Activated CD4-positive, alpha-beta memory T cell treated with anti-CD3 and anti-CD28 coated beads, Interleukin-2, amount 10 ng/mL, durations not matched to agents 7 days and 5 days (primary cell): ENCODE measurements at regions not wholly inside any gene's neighbourhood (a gene's known extent, or its start where the extent isn't known, plus 50 kb on each side); places are given as distances from the start of the nearest gene placed in this dataset.
"Not testable (repeated sequence)": the region's sequence is repeated elsewhere in the genome, so short reads cannot be mapped to it uniquely, and the experiment has no call there.

ENCODE experiments used
- CTCF ChIA-PET: fragments of 350-600 bp; sonication (Branson Sonifier 250); formaldehyde crosslinking; loops from one replicate; lab custom pipeline; 2021; ENCODE audit warnings: antibody characterized with exemption, inconsistent platforms; lab: Charles Lee
- POLR2A ChIA-PET: fragments of 350-600 bp; sonication (Branson Sonifier 250); formaldehyde crosslinking; loops from one replicate; lab custom pipeline; 2021; ENCODE audit warnings: antibody characterized with exemption; lab: Charles Lee
- DNase-seq: peaks from one replicate; pipeline ENCODE4 v3.0.0-alpha.2; 2020
- H3K27ac Mint-ChIP-seq: one replicate; pipeline ENCODE4 v1.8.0; 2021; ENCODE audit warnings: mild to moderate bottlenecking, mixed read lengths
- H3K27me3 Mint-ChIP-seq: one replicate; pipeline ENCODE4 v1.8.0; 2021; ENCODE audit warnings: mixed read lengths
- H3K36me3 Mint-ChIP-seq: one replicate; pipeline ENCODE4 v1.8.0; 2021; ENCODE audit warnings: low read depth, mixed read lengths
- H3K4me1 Mint-ChIP-seq: one replicate; pipeline ENCODE4 v1.8.0; 2021; ENCODE audit warnings: mixed read lengths
- H3K4me3 Mint-ChIP-seq: one replicate; pipeline ENCODE4 v1.8.0; 2021; ENCODE audit warnings: mild to moderate bottlenecking, mixed read lengths
- H3K9me3 Mint-ChIP-seq: one replicate; pipeline ENCODE4 v1.8.0; 2021; ENCODE audit warnings: mixed read lengths

DNA sequence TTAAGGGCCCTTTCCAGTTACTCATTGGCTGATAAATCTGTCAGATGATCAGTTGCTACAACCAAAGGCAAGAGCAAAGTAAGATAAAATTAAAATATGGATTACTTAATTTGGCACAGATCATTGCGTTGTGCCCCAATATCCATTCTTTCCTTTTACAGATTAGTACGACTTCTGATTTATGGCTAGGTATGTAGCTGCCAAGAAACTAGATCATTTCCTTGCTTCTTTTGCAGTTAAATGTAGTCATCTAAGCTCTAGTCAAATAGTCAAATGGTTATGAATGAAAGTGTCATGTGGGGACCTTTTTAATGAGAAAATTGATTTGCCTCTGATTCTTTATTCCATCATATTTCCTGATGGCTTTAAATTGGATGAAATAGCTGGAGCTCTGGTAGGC is 1039.9 kb upstream of the FLRT2 start:
- POLR2A ChIA-PET, result no interaction called here
- DNase-seq, result no peak

DNA sequence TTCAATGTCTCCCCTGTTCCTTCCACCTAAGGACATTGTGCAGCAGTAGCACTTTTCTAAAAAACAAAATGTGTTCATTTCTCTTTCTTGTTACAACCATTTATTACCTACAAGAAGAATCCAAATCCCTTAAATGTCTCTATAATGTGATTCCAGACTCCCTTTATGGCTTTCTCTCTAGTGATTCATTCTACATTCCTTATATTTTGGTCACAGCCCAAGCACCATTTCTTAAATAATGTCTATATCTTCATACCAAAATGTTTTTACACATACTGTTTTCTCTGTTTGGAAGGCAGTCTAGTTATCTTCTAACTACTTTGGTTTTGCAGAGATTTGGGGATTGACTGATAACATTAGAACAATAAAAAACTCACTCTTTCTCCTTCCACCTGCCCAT is 1037.3 kb upstream of the FLRT2 start:
- no peaks in the 10 kb centered on the region for H3K36me3 Mint-ChIP-seq
- peaks cover 23% of the 10 kb centered on the region for H3K9me3 Mint-ChIP-seq
- H3K27ac Mint-ChIP-seq, result no peak overlapping the region
- no peak for DNase-seq
- H3K27me3 Mint-ChIP-seq, result no peaks in the 10 kb centered on the region
- ChIA-PET CTCF (no interaction called here), POLR2A (no interaction called here)
- no peak overlapping the region for H3K4me3 Mint-ChIP-seq
- no peaks in the 10 kb centered on the region for H3K4me1 Mint-ChIP-seq

More for the DNA sequence above, 1039.9 kb upstream of the FLRT2 start:
- Mint-ChIP-seq H3K4me1 (no peaks in the 10 kb centered on the region), H3K27me3 (no peaks in the 10 kb centered on the region), H3K36me3 (no peaks in the 10 kb centered on the region), H3K27ac (no peak overlapping the region), H3K9me3 (peaks cover 20% of the 10 kb centered on the region), H3K4me3 (no peak overlapping the region)
- CTCF ChIA-PET, result no interaction called here

DNA sequence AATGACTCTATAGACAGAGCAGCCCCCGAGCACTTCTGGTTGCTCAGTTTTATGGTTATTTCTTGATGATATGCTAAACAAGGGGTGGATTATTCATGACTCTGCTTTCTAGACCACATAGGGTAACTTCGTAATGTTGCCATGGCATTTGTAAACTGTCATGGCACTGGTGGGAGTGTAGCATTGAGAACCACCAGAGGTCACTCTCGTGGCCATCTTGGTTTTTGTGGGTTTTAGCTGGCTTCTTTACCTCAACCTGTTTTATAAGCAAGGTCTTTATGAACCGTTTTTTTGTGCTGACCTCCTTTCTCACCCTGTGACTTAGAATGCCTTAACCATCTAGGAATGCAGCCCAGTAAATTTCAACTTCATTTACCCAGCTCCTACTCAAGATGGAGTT is 1036.2 kb upstream of the FLRT2 start:
- DNase-seq, result no peak
- Mint-ChIP-seq H3K27ac (no peak overlapping the region), H3K27me3 (no peaks in the 10 kb centered on the region), H3K4me1 (no peaks in the 10 kb centered on the region), H3K4me3 (no peak overlapping the region), H3K36me3 (no peaks in the 10 kb centered on the region), H3K9me3 (peaks cover 22% of the 10 kb centered on the region)
- POLR2A ChIA-PET, result no interaction called here
- CTCF ChIA-PET, result no interaction called here

DNA sequence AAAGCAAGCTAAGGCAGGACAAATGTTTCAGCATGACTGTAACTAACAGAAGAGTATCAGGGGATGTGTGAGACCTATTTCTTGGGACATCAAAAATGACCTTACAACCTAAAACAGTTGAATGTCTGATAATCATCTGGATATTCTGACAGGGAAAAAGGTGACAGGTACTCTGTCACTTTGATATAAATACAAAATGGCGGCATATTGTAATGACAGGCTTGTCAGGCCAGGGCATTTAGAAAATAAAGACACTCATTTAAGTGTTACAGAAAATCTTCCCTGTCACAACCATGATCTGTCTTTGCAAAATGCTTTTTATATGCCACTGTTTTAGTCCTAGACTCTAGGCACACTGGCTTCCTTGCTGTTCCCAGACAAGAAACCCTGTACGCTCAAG is 1033.3 kb upstream of the FLRT2 start:
- Mint-ChIP-seq H3K36me3 (no peaks in the 10 kb centered on the region), H3K4me1 (no peaks in the 10 kb centered on the region), H3K4me3 (no peak overlapping the region), H3K9me3 (peaks cover 17% of the 10 kb centered on the region), H3K27me3 (no peaks in the 10 kb centered on the region), H3K27ac (no peak overlapping the region)
- ChIA-PET POLR2A (no interaction called here), CTCF (no interaction called here)
- no peak for DNase-seq

DNA sequence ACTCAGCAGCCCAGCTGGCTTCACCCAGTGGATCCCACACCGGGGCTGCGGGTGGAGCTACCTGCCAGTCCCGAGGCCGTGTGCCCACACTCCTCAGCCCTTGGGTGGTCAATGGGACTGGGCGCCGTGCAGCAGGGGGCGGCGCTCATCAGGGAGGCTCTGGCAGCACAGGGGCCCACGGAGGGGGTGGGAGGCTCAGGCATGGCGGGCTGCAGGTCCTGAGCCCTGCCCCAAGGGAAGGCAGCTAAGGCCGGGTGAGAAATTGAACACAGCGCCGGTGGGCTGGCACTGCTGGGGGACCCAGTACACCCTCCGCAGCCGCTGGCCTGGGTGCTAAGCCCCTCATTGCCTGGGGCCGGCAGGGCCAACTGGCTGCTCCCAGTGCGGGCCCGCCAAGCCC is 1017.1 kb upstream of the FLRT2 start:
- H3K4me1 Mint-ChIP-seq, DNase-seq, H3K4me3 Mint-ChIP-seq, H3K27ac Mint-ChIP-seq, POLR2A ChIA-PET, H3K36me3 Mint-ChIP-seq, CTCF ChIA-PET, H3K27me3 Mint-ChIP-seq: not testable (repeated sequence)
- peaks cover 21% of the 10 kb centered on the region for H3K9me3 Mint-ChIP-seq

DNA sequence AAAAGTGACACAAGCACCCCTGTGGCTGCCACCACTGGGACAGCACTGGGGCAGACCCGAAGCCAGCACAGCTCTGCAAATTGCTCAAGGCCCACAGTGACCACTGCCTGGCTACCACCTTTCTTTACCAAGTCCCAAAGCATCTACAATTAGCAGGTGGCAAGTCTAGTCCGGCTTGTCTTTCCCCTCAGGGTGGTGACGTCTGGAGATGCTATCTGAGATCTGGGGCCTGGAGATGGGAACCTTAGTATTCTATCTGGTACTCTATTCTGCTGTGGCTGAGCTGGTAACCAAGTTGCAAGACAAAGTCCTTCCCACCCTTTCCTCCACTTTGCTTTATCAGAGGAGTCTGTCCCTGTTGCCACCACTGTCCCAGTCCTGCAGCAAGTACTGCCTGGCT is 1010.1 kb upstream of the FLRT2 start:
- no peak overlapping the region for H3K27ac Mint-ChIP-seq

DNA sequence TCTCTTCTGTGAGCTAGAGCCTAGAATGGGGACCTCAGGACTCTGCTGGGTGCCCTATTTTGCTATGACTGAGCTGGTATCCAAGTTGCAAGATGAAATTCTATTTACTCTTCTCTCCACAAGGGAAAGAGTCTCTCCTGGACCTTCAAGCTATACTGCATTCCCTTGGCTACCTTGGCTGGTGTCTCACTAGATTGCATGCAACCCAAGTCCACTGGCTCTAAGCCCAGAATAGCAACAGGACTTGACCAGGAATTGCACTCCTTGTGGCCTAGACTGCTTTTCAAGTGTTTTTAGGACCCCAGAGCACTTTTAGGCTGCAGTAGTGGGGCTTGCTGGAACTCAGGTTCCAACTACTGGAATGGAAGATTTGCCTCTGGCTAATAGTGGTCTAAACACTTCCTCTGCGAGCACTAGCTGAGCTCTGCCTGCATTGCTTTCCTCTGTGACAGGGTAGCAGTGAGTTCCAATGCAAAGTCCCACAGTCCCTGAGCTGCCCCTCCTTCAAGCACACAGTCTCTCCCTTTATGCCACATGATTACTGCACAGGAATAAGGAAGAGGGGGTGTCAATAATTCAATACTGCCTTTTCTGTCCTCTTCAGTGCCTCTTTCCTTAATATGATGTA is 1009.1 kb upstream of the FLRT2 start:
- H3K4me1 Mint-ChIP-seq, result no peaks in the 10 kb centered on the region
- H3K27me3 Mint-ChIP-seq, result no peaks in the 10 kb centered on the region
- H3K4me3 Mint-ChIP-seq, result no peak overlapping the region
- CTCF ChIA-PET, result no interaction called here
- POLR2A ChIA-PET, result no interaction called here
- no peak for DNase-seq
- no peaks in the 10 kb centered on the region for H3K36me3 Mint-ChIP-seq
- H3K9me3 Mint-ChIP-seq, result peaks cover 19% of the 10 kb centered on the region
- H3K27ac Mint-ChIP-seq, result no peak overlapping the region

More for the DNA sequence above, 1010.1 kb upstream of the FLRT2 start:
- ChIA-PET POLR2A (no interaction called here), CTCF (no interaction called here)
- no peak for DNase-seq
- H3K9me3 Mint-ChIP-seq, result peaks cover 16% of the 10 kb centered on the region
- no peaks in the 10 kb centered on the region for H3K27me3 Mint-ChIP-seq
- H3K4me3 Mint-ChIP-seq, result no peak overlapping the region
- no peaks in the 10 kb centered on the region for H3K36me3 Mint-ChIP-seq
- H3K4me1 Mint-ChIP-seq, result no peaks in the 10 kb centered on the region

DNA sequence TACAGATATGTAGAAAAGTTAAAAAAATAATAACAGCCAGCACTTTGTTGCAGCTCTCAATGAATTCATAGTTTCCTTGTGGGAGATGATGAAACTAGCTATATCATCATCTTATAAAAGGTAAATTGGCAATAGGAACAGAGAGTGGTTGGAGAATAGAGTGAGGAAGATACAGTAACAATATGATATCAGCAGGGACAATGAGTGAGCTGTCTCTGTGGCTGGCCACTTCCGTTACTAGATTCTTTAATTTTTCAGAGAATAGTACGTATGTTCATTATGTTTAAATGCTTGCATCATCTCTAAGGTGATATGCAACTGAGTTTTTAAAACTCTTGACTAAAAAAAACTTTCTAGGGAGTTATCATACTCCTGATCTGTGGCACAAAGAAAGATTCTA is 1006.2 kb upstream of the FLRT2 start:
- CTCF ChIA-PET, result no interaction called here
- Mint-ChIP-seq H3K27me3 (no peaks in the 10 kb centered on the region), H3K4me3 (no peak overlapping the region)

DNA sequence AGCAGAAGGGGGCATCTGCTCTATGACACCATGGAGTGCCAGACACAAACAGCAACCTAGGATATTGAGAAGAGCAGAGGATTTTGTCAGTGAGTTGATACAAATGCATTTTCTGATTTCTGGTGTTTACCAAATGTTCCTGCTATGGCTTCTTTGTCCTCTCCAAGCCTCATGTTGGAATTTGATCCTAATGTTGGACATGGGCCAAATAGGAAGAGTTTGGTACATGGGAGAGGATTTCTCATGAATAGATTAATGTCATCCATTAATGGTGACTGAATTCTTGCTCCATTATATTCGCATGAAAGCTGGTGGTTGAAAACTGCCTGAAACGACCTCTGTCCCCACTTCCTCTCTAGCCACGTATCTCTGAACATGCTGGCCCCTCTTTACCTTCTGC is 1002.2 kb upstream of the FLRT2 start:
- Mint-ChIP-seq H3K27ac (no peak overlapping the region), H3K4me1 (no peaks in the 10 kb centered on the region), H3K4me3 (no peak overlapping the region), H3K36me3 (no peaks in the 10 kb centered on the region), H3K9me3 (peaks cover 9% of the 10 kb centered on the region), H3K27me3 (no peaks in the 10 kb centered on the region)
- DNase-seq, result no peak
- ChIA-PET CTCF (no interaction called here), POLR2A (no interaction called here)

More for the DNA sequence above, 1006.2 kb upstream of the FLRT2 start:
- no peak for DNase-seq
- Mint-ChIP-seq H3K27ac (no peak overlapping the region), H3K9me3 (peaks cover 16% of the 10 kb centered on the region), H3K4me1 (no peaks in the 10 kb centered on the region), H3K36me3 (no peaks in the 10 kb centered on the region)
- POLR2A ChIA-PET, result no interaction called here

DNA sequence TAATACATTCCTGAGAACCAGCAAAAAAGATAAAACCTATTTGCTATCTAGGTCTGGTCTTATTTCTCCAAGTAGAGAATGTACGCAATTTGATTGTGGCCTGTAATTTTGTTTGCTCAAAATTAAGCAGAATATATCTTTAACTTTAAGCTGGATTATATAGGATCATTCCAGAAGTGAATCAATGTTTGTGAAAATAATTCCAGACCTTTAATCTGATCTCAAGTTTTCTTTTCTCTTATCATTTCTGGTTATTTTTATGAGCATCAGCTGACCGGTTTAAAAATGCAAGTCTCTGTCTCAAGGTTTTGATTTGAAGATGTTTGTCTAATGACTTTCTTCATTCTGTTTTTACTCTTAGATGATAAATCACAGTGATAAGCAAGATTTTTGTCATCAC is 997.9 kb upstream of the FLRT2 start:
- H3K27me3 Mint-ChIP-seq, result no peaks in the 10 kb centered on the region
- no peak overlapping the region for H3K27ac Mint-ChIP-seq
- H3K9me3 Mint-ChIP-seq, result peaks cover 10% of the 10 kb centered on the region
- H3K4me1 Mint-ChIP-seq, result no peaks in the 10 kb centered on the region
- no peak for DNase-seq
- no peaks in the 10 kb centered on the region for H3K36me3 Mint-ChIP-seq
- H3K4me3 Mint-ChIP-seq, result no peak overlapping the region
- ChIA-PET CTCF (no interaction called here), POLR2A (no interaction called here)

DNA sequence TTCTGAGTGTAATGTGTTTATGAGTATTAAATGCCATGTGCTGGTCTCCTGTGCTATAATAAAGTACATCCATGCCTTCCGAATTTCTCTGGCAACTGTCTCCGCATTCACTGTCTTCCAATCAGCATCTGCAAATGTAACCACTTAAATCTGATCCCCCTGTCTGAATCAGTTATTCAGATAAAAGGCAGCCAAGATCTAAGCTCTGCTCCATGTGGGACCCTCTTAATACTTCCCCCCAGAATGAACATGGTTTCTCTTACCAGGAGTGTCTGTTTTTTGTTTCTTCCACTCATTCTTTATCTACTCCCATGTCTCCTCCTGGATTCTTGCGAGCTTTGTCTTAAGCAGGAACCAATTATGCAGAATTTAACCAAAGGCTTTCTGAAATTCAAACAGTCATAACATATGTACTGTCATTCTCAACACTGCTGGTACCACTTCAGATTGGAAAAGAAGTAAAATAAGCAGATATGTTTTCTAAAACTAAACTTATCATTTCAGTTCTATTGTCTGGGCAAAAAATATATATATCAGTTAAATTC is 996.7 kb upstream of the FLRT2 start:
- POLR2A ChIA-PET, result no interaction called here
- Mint-ChIP-seq H3K4me3 (no peak overlapping the region), H3K4me1 (no peaks in the 10 kb centered on the region), H3K36me3 (no peaks in the 10 kb centered on the region), H3K27me3 (no peaks in the 10 kb centered on the region), H3K9me3 (peaks cover 8% of the 10 kb centered on the region), H3K27ac (no peak overlapping the region)
- no peak for DNase-seq
- CTCF ChIA-PET, result no interaction called here

DNA sequence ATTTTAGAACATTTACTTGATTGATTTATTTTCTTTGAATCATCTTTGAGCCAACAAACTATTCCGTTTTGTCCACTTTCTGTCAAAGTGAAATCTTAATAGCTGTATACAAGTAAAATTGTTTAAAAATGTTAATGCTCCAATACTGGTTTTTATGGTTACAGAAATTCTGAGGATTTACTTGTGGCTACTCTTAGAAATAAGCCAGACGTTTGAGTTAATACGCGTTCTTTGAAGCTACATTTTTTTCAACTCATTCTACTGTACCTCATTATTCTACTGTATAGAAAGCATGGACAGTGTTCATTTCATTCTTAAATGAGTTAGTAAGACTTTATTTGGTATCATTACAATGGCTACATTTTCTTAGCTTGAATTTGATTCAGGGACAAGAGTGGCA is 996.2 kb upstream of the FLRT2 start:
- Mint-ChIP-seq H3K4me1 (no peaks in the 10 kb centered on the region), H3K9me3 (peaks cover 8% of the 10 kb centered on the region), H3K36me3 (no peaks in the 10 kb centered on the region), H3K27me3 (no peaks in the 10 kb centered on the region), H3K4me3 (no peak overlapping the region), H3K27ac (no peak overlapping the region)
- POLR2A ChIA-PET, result no interaction called here
- no peak for DNase-seq
- CTCF ChIA-PET, result no interaction called here

DNA sequence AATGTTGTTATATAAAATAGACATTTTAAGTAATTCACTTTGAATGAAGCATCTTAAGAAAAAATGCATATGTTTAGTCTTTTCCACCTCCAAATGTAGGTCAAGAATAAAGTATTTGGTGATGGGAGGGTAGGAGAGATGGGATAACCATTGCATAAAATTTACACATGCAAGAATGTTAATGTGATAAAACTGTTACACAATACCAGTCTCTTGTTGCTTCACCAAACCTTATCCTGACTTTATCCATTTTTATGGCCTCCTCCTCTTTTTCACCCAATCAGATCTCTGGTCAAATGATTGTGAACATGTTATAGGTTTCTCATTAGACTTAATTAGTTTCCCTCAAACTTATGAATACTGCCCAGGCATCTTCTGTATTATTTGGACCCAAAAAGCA is 994.5 kb upstream of the FLRT2 start:
- DNase-seq, result no peak
- POLR2A ChIA-PET, result no interaction called here
- Mint-ChIP-seq H3K4me1 (no peaks in the 10 kb centered on the region), H3K27me3 (no peaks in the 10 kb centered on the region), H3K4me3 (no peak overlapping the region), H3K27ac (no peak overlapping the region), H3K36me3 (no peaks in the 10 kb centered on the region), H3K9me3 (peaks cover 6% of the 10 kb centered on the region)
- CTCF ChIA-PET, result no interaction called here

DNA sequence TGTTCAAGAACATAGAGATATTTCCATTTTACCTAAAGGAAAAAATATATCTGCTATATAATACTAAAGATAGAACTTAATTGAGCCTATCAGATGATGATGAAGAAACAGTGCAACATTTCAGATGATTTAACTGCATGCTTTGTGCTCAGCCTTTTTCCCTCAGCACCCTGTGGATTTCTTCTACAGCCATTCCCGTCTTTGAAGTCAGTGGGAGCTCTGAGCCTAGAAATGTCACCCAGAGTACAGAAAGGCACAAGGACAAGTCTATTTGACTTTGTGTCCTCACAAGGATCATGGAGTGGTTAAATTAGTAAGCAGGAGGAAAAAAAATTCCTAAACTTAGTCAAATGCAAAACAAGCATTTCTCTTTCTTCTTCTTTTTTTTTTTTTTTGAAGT is 994.0 kb upstream of the FLRT2 start:
- Mint-ChIP-seq H3K4me3 (no peak overlapping the region), H3K36me3 (no peaks in the 10 kb centered on the region), H3K27me3 (no peaks in the 10 kb centered on the region), H3K4me1 (no peaks in the 10 kb centered on the region), H3K27ac (no peak overlapping the region), H3K9me3 (peaks cover 6% of the 10 kb centered on the region)
- POLR2A ChIA-PET, result no interaction called here
- CTCF ChIA-PET, result no interaction called here
- no peak for DNase-seq
